C4-2B (cell line): ENCODE measurements at regions not wholly inside any gene's neighbourhood (a gene's known extent, or its start where the extent isn't known, plus 50 kb on each side); places are given as distances from the start of the nearest gene placed in this dataset.

ENCODE experiments used
- ZFX ChIP-seq: fragments of 450-650 bp; IDR thresholded peaks from 2 replicates; pipeline ENCODE4 v1.6.1; 2017
- TF ChIP-seq, protein P1 (sequence below): fragments of 450-650 bp; conservative IDR thresholded peaks from 2 replicates; pipeline ENCODE4 v1.5.1; 2017; ENCODE audit warnings: mild to moderate bottlenecking

- TF ChIP-seq, protein P1, sequence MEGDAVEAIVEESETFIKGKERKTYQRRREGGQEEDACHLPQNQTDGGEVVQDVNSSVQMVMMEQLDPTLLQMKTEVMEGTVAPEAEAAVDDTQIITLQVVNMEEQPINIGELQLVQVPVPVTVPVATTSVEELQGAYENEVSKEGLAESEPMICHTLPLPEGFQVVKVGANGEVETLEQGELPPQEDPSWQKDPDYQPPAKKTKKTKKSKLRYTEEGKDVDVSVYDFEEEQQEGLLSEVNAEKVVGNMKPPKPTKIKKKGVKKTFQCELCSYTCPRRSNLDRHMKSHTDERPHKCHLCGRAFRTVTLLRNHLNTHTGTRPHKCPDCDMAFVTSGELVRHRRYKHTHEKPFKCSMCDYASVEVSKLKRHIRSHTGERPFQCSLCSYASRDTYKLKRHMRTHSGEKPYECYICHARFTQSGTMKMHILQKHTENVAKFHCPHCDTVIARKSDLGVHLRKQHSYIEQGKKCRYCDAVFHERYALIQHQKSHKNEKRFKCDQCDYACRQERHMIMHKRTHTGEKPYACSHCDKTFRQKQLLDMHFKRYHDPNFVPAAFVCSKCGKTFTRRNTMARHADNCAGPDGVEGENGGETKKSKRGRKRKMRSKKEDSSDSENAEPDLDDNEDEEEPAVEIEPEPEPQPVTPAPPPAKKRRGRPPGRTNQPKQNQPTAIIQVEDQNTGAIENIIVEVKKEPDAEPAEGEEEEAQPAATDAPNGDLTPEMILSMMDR, result no peak
- TF ChIP-seq ZFX, result no peak
These were observed 57.3 kb downstream of the EVX1 start for GRCh38 chr7:27299861-27300260.
